Parathyroid adenoma (tissue), 2 donors: ENCODE measurements at regions not wholly inside any gene's neighbourhood (a gene's known extent, or its start where the extent isn't known, plus 50 kb on each side); places are given as distances from the start of the nearest gene placed in this dataset.

ENCODE experiments used
- H2AFZ ChIP-seq: fragments of 300-600 bp; sonication (generic); one replicate; pipeline ENCODE4 v1.7.0; 2017; ENCODE audit warnings: antibody characterized with exemption, mild to moderate bottlenecking
- H3K27ac ChIP-seq: fragments of 300-600 bp; sonication (generic); one replicate; pipeline ENCODE4 v1.7.0; 2017
- H3K27me3 ChIP-seq: fragments of 300-600 bp; sonication (generic); one replicate; pipeline ENCODE4 v1.7.0; 2017; ENCODE audit warnings: low read length; ENCODE audit not compliant: control insufficient read depth, insufficient read depth
- H3K36me3 ChIP-seq: fragments of 300-600 bp; sonication (generic); one replicate; pipeline ENCODE4 v1.7.0; 2017; ENCODE audit warnings: low read length; ENCODE audit not compliant: control insufficient read depth, insufficient read depth
- H3K4me1 ChIP-seq: fragments of 300-600 bp; sonication (generic); one replicate; pipeline ENCODE4 v1.7.0; 2017; ENCODE audit warnings: control low read depth
- H3K4me2 ChIP-seq: fragments of 300-600 bp; sonication (generic); one replicate; pipeline ENCODE4 v1.7.0; 2017; ENCODE audit warnings: low read length
- H3K4me3 ChIP-seq: fragments of 300-600 bp; sonication (generic); one replicate; pipeline ENCODE4 v1.7.0; 2017; ENCODE audit warnings: low read depth, low read length
- H3K79me2 ChIP-seq: fragments of 300-600 bp; sonication (generic); one replicate; pipeline ENCODE4 v1.7.0; 2017; ENCODE audit warnings: control low read depth
- H3K9ac ChIP-seq: fragments of 300-600 bp; sonication (generic); one replicate; pipeline ENCODE4 v1.7.0; 2017; ENCODE audit warnings: mild to moderate bottlenecking
- H3K9me3 ChIP-seq: fragments of 300-600 bp; sonication (generic); one replicate; pipeline ENCODE4 v1.7.0; 2017; ENCODE audit warnings: low read length; ENCODE audit not compliant: control insufficient read depth
- TF ChIP-seq, protein P1 (sequence below): fragments of 300-600 bp; sonication (generic); IDR thresholded peaks from one replicate; pipeline ENCODE4 v1.7.0; 2017; ENCODE audit warnings: antibody characterized with exemption, mild to moderate bottlenecking
- donor health status: primary hyperparathyroidism.

DNA sequence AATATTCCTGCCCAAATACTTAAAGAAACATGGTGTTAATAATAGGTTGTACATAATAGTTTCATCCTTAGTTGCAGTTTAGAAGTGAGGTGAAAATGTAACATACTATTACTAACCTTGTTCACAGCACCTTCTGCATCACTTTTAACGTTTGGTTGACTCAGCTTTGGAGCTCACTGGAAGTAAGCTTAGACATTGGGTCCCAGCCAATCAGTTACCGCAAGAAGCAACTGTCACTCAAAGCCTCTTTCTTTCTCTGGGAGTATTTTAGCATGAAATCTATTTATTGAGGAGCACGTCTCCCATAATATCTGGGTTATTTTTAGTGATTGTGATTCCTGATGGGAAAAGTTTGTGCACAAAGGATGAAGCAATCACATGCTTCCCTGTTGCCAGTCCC, 472.6 kb downstream of the SNAPC1 start:
- H3K9me3 ChIP-seq = no peaks in the 10 kb centered on the region
- TF ChIP-seq, protein P1, sequence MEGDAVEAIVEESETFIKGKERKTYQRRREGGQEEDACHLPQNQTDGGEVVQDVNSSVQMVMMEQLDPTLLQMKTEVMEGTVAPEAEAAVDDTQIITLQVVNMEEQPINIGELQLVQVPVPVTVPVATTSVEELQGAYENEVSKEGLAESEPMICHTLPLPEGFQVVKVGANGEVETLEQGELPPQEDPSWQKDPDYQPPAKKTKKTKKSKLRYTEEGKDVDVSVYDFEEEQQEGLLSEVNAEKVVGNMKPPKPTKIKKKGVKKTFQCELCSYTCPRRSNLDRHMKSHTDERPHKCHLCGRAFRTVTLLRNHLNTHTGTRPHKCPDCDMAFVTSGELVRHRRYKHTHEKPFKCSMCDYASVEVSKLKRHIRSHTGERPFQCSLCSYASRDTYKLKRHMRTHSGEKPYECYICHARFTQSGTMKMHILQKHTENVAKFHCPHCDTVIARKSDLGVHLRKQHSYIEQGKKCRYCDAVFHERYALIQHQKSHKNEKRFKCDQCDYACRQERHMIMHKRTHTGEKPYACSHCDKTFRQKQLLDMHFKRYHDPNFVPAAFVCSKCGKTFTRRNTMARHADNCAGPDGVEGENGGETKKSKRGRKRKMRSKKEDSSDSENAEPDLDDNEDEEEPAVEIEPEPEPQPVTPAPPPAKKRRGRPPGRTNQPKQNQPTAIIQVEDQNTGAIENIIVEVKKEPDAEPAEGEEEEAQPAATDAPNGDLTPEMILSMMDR = no peak

DNA sequence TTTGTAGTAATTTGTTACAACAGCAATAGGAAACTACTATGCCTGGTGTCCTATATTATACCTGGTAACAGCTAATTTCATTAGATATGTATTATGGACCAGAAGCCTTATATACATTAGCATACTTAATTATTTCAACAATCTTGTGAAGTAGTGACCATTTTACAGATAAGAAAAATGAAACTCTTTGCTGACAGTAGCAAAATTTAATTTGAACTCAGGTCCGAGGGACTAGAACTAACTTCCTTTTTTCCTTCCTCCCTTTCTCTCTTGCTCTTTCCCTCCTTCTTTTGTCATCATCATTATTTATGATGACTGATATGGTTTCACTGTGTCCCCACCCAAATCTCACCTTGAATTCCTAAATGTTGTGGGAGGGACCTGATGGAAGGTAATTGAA, 482.0 kb downstream of the SNAPC1 start:
- no peaks in the 10 kb centered on the region for H3K27me3 ChIP-seq
- no peaks in the 10 kb centered on the region for H3K4me1 ChIP-seq
- TF ChIP-seq, protein P1 = no peak
- H3K79me2 ChIP-seq = no peaks in the 10 kb centered on the region
- H3K9me3 ChIP-seq = no peaks in the 10 kb centered on the region
- no peak overlapping the region for H3K27ac ChIP-seq
- H3K9ac ChIP-seq = no peak overlapping the region
- no peak overlapping the region for H2AFZ ChIP-seq
- no peak overlapping the region for H3K4me3 ChIP-seq
- H3K36me3 ChIP-seq = no peaks in the 10 kb centered on the region
- H3K4me2 ChIP-seq = no peak overlapping the region

More for the DNA sequence above, 472.6 kb downstream of the SNAPC1 start:
- H3K36me3 ChIP-seq = no peaks in the 10 kb centered on the region
- H2AFZ ChIP-seq = no peak overlapping the region
- H3K4me3 ChIP-seq = no peak overlapping the region
- no peaks in the 10 kb centered on the region for H3K79me2 ChIP-seq
- no peak overlapping the region for H3K9ac ChIP-seq
- no peak overlapping the region for H3K4me2 ChIP-seq
- H3K4me1 ChIP-seq = no peaks in the 10 kb centered on the region
- H3K27me3 ChIP-seq = no peaks in the 10 kb centered on the region
- H3K27ac ChIP-seq = no peak overlapping the region

DNA sequence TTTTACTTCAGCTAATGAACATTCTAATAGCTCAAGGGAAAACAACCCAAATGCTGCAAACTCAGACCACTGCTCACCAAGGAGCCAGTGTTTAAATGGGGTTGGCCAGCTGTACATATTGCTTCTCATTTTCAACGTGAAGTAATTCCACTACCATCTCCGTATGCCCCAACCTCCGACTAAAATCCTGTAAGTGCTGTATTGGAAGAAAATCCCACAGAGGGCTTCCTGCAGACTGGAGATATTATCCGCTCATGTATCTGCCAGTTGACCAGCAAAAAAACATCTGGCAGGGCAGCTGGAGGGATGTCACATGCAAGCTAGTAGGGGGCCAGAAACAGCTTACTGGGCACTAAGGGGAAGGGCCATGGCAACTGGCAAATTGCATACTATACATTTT, 485.0 kb downstream of the SNAPC1 start:
- H3K4me3 ChIP-seq = no peak overlapping the region
- TF ChIP-seq, protein P1 = no peak
- no peaks in the 10 kb centered on the region for H3K4me1 ChIP-seq
- H2AFZ ChIP-seq = no peak overlapping the region
- no peaks in the 10 kb centered on the region for H3K27me3 ChIP-seq
- H3K9ac ChIP-seq = no peak overlapping the region
- H3K9me3 ChIP-seq = no peaks in the 10 kb centered on the region
- H3K27ac ChIP-seq = no peak overlapping the region
- H3K4me2 ChIP-seq = no peak overlapping the region
- no peaks in the 10 kb centered on the region for H3K79me2 ChIP-seq
- no peaks in the 10 kb centered on the region for H3K36me3 ChIP-seq

DNA sequence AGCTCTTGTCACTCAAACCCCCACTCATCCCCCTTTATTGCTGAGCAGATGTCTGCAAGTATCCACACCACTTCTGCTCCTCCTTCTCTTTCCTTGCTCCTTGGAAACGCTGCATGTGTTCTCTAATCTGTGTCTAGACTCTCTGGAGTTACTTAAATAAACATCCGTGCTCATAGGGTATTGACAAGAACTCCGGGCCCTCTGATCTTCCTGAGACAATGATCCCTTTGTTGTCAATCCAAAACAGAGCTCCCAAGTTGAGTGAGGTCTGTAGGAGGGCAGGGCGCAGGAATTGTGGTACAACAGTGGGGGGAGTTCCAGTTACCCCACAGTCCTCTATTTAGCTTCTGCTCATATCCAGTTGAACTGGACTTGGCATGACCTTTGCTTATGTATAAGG, 489.0 kb downstream of the SNAPC1 start:
- no peak overlapping the region for H3K9ac ChIP-seq
- H3K27me3 ChIP-seq = no peaks in the 10 kb centered on the region
- H3K27ac ChIP-seq = no peak overlapping the region
- H3K4me2 ChIP-seq = no peak overlapping the region
- H3K79me2 ChIP-seq = no peaks in the 10 kb centered on the region
- no peaks in the 10 kb centered on the region for H3K36me3 ChIP-seq
- H2AFZ ChIP-seq = no peak overlapping the region
- TF ChIP-seq, protein P1 = no peak
- no peaks in the 10 kb centered on the region for H3K9me3 ChIP-seq
- no peak overlapping the region for H3K4me3 ChIP-seq
- H3K4me1 ChIP-seq = no peaks in the 10 kb centered on the region

DNA sequence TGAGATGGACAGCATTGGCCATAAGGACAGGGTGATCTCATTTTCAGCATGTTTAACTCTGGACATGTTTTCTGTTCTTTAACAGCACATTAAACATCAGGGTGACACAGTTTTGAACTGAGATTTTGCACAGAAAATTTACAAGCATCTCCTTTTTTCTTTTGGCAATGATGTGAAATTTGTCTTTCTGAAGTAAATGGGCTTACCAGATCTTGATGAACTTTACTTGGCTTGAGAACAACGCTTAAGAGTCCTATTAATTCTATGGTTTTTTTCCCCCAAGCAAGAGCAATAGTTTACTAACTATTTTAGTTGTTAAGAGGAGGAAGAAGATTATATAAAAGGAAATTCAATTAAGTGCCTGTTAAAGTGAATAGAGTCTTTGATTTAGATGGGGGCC, 491.0 kb downstream of the SNAPC1 start:
- H3K4me3 ChIP-seq = no peak overlapping the region
- TF ChIP-seq, protein P1 = no peak

More for the DNA sequence above, 491.0 kb downstream of the SNAPC1 start:
- Histone ChIP-seq H3K27me3 (no peaks in the 10 kb centered on the region), H3K4me2 (no peak overlapping the region), H3K27ac (no peak overlapping the region), H3K79me2 (no peaks in the 10 kb centered on the region), H2AFZ (no peak overlapping the region), H3K36me3 (no peaks in the 10 kb centered on the region), H3K4me1 (no peaks in the 10 kb centered on the region), H3K9ac (no peak overlapping the region), H3K9me3 (no peaks in the 10 kb centered on the region)
